ENCODE measurements at regions not wholly inside any gene's neighbourhood (a gene's known extent, or its start where the extent isn't known, plus 50 kb on each side); places are given as distances from the start of the nearest gene placed in this dataset.
"Not testable (repeated sequence)": the region's sequence is repeated elsewhere in the genome, so short reads cannot be mapped to it uniquely, and the experiment has no call there.

DNA sequence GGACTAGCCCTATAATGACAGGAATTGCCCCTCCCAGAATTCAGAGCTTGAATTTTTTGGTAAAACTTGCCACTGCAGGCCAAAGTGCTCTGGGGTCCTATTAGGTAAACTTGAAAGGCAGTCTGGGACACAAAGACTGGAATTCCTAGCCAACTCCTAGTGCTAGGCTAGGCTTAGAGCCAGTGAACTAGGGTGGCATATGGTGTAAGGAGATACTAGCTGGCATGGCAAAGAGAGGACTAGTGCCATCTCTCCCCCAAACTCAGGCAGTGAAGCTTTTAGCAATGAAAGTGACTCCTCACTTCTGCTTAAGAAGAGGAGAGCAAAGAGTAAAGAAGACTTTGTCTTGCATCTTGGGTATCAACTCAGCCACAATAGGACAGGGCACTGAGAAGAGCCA is 410.5 kb upstream of the CNTNAP5 start:
- intact Hi-C loops (cut with DNase I, micrococcal nuclease), result no loop called here
- ATAC-seq (ENCODE audit: poor library complexity) (no peak), DNase-seq (no peak)
- H3K9me3 ChIP-seq (ENCODE audit: control insufficient read depth in 1 of 2, insufficient read depth in 1 of 2, low read length in 2 of 2), result peaks cover 0 to 10% of the 10 kb centered on the region in 2 experiments
- no peaks in the 10 kb centered on the region for H3K36me3 ChIP-seq (ENCODE audit: insufficient read depth, low read length)
- Mint-ChIP-seq H3K4me3 (no peak overlapping the region), H3K4me1 (ENCODE audit: low read depth) (no peaks in the 10 kb centered on the region), H3K27ac (no peak overlapping the region), H3K9me3 (peaks cover 12% of the 10 kb centered on the region), H3K27me3 (no peaks in the 10 kb centered on the region), H3K36me3 (ENCODE audit: low read depth) (no peaks in the 10 kb centered on the region)
- no peak overlapping the region for H3K27ac ChIP-seq (ENCODE audit: low read depth in 1 of 2, low read length in 2 of 2)
- no peaks in the 10 kb centered on the region for H3K4me1 ChIP-seq (ENCODE audit: insufficient read depth, low read length)
- TF ChIP-seq, protein P1, sequence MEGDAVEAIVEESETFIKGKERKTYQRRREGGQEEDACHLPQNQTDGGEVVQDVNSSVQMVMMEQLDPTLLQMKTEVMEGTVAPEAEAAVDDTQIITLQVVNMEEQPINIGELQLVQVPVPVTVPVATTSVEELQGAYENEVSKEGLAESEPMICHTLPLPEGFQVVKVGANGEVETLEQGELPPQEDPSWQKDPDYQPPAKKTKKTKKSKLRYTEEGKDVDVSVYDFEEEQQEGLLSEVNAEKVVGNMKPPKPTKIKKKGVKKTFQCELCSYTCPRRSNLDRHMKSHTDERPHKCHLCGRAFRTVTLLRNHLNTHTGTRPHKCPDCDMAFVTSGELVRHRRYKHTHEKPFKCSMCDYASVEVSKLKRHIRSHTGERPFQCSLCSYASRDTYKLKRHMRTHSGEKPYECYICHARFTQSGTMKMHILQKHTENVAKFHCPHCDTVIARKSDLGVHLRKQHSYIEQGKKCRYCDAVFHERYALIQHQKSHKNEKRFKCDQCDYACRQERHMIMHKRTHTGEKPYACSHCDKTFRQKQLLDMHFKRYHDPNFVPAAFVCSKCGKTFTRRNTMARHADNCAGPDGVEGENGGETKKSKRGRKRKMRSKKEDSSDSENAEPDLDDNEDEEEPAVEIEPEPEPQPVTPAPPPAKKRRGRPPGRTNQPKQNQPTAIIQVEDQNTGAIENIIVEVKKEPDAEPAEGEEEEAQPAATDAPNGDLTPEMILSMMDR (IDR thresholded peaks at IDR 0.05), result no peak
- H3K4me3 ChIP-seq (ENCODE audit: low read length), result no peak overlapping the region
- POLR2A ChIA-PET, result no interaction called here
- CTCF ChIA-PET, result no interaction called here
- no peaks in the 10 kb centered on the region for H3K27me3 ChIP-seq (ENCODE audit: control insufficient read depth in 1 of 2, insufficient read depth in 2 of 2, low read length in 2 of 2)

DNA sequence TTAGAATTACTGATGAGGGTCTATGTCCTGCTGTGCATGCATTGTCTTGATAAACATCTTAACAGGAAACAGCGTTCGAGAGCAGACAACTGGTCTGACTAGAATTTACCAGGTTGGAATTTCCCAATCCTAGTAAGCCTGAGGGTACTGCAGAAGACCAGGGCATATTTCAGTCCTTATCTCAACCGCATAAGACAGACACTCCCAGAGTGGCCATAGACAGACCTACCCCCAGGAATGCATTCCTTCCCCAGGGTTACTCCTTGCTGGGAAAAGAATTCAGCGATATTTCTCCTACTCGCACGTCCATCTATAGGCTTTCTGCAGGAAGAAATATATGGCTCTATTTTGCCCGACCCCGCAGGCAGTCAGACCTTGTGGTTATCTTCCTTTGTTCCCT is 406.4 kb upstream of the CNTNAP5 start:
- POLR2A ChIA-PET, result not testable (repeated sequence)

DNA sequence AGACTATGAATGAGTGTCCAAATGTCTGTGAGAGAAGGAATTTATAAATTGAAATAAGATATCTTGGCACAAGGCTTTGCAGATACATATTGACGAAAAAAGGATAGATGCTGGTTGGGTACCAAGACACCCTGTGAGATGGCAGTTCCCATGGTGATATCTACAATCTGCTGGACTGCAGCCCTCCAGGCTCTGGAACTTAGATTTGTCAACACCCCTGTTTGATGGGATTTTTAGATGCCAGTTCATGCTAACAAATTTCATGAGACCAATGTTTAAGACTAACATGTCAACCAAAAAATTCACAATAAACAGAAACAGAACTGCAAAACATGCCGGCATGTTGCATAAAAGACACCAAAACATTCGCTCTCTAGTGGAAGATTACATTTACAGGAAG is 400.3 kb upstream of the CNTNAP5 start:
- H3K9me3 ChIP-seq (ENCODE audit: control insufficient read depth in 1 of 2, insufficient read depth in 1 of 2, low read length in 2 of 2), result no peaks in the 10 kb centered on the region
- no peaks in the 10 kb centered on the region for H3K36me3 Mint-ChIP-seq (ENCODE audit: low read depth)
- no peaks in the 10 kb centered on the region for H3K4me1 ChIP-seq (ENCODE audit: insufficient read depth, low read length)
- no peaks in the 10 kb centered on the region for H3K4me1 Mint-ChIP-seq (ENCODE audit: low read depth)
- TF ChIP-seq, protein P1 (IDR thresholded peaks at IDR 0.05), result no peak
- no peak overlapping the region for H3K27ac ChIP-seq (ENCODE audit: low read depth in 1 of 2, low read length in 2 of 2)
- no peaks in the 10 kb centered on the region for H3K36me3 ChIP-seq (ENCODE audit: insufficient read depth, low read length)
- intact Hi-C loops (cut with DNase I, micrococcal nuclease), result no loop called here
- ChIA-PET POLR2A (no interaction called here), CTCF (no interaction called here)
- H3K27me3 Mint-ChIP-seq, result no peaks in the 10 kb centered on the region
- H3K4me3 ChIP-seq (ENCODE audit: low read length), result no peak overlapping the region
- no peaks in the 10 kb centered on the region for H3K27me3 ChIP-seq (ENCODE audit: control insufficient read depth in 1 of 2, insufficient read depth in 2 of 2, low read length in 2 of 2)
- H3K27ac Mint-ChIP-seq, result no peak overlapping the region
- DNase-seq (no peak), ATAC-seq (ENCODE audit: poor library complexity) (no peak)
- H3K9me3 Mint-ChIP-seq, result peaks cover 8% of the 10 kb centered on the region
- no peak overlapping the region for H3K4me3 Mint-ChIP-seq

More for the DNA sequence above, 406.4 kb upstream of the CNTNAP5 start:
- H3K27me3 ChIP-seq (ENCODE audit: control insufficient read depth in 1 of 2, insufficient read depth in 2 of 2, low read length in 2 of 2); H3K36me3 ChIP-seq (ENCODE audit: insufficient read depth, low read length); H3K9me3 Mint-ChIP-seq; H3K4me1 Mint-ChIP-seq (ENCODE audit: low read depth); intact Hi-C loops (cut with DNase I, micrococcal nuclease); H3K9me3 ChIP-seq (ENCODE audit: control insufficient read depth in 1 of 2, insufficient read depth in 1 of 2, low read length in 2 of 2); ATAC-seq (ENCODE audit: poor library complexity); H3K4me3 ChIP-seq (ENCODE audit: low read length); H3K4me3 Mint-ChIP-seq; H3K27ac Mint-ChIP-seq; H3K27ac ChIP-seq (ENCODE audit: low read depth in 1 of 2, low read length in 2 of 2); DNase-seq; H3K27me3 Mint-ChIP-seq; H3K4me1 ChIP-seq (ENCODE audit: insufficient read depth, low read length); H3K36me3 Mint-ChIP-seq (ENCODE audit: low read depth); CTCF ChIA-PET: not testable (repeated sequence)

DNA sequence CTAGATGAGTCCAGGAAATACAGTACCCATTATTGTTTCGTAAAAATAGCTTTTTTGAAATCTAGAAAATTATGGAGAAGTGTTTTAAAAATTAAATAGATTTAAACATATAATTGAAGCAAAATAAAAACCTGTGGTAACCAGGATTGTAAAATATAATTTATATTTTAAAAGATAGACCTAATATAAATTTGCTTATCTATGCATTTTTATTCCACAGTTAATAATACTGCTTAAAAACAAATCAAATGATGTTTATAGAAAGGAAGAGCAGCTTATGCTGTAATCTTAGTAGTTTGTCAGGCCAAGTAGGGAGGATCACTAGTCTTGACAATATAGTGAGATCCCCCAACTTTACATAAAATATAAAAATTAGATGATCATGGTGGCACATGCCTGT is 388.9 kb upstream of the CNTNAP5 start:
- Histone ChIP-seq H3K27ac (ENCODE audit: low read depth in 1 of 2, low read length in 2 of 2) (no peak overlapping the region), H3K4me1 (ENCODE audit: insufficient read depth, low read length) (no peaks in the 10 kb centered on the region), H3K4me3 (ENCODE audit: low read length) (no peak overlapping the region), H3K36me3 (ENCODE audit: insufficient read depth, low read length) (no peaks in the 10 kb centered on the region), H3K27me3 (ENCODE audit: control insufficient read depth in 1 of 2, insufficient read depth in 2 of 2, low read length in 2 of 2) (no peaks in the 10 kb centered on the region), H3K9me3 (ENCODE audit: control insufficient read depth in 1 of 2, insufficient read depth in 1 of 2, low read length in 2 of 2) (no peaks in the 10 kb centered on the region)
- DNase-seq (no peak), ATAC-seq (ENCODE audit: poor library complexity) (no peak)
- H3K4me1 Mint-ChIP-seq (ENCODE audit: low read depth), result no peaks in the 10 kb centered on the region
- intact Hi-C loops (cut with DNase I, micrococcal nuclease), result no loop called here
- TF ChIP-seq, protein P1 (IDR thresholded peaks at IDR 0.05), result no peak
- no peaks in the 10 kb centered on the region for H3K36me3 Mint-ChIP-seq (ENCODE audit: low read depth)
- no peak overlapping the region for H3K4me3 Mint-ChIP-seq
- CTCF ChIA-PET, result no interaction called here
- POLR2A ChIA-PET, result no interaction called here
- H3K9me3 Mint-ChIP-seq, result peaks cover 9% of the 10 kb centered on the region
- no peak overlapping the region for H3K27ac Mint-ChIP-seq
- no peaks in the 10 kb centered on the region for H3K27me3 Mint-ChIP-seq
